LNCaP clone FGC (cell line): ENCODE measurements at regions not wholly inside any gene's neighbourhood (a gene's known extent, or its start where the extent isn't known, plus 50 kb on each side); places are given as distances from the start of the nearest gene placed in this dataset.

Source experiments
- DNase-seq: peaks from one replicate; pipeline ENCODE4 v3.0.0-alpha.2; 2011; ENCODE audit warnings: low read depth
- H3K4me3 ChIP-seq: 2 replicates; pipeline ENCODE4 v1.5.1; 2011; ENCODE audit warnings: mild to moderate bottlenecking, low read depth, low read length, control low read depth
- CTCF ChIP-seq: IDR thresholded peaks from 2 replicates; pipeline ENCODE4 v1.5.1; 2012; ENCODE audit warnings: mild to moderate bottlenecking; ENCODE audit not compliant: control insufficient read depth, insufficient read depth; ENCODE audit errors: extremely low read depth

GRCh38 chr4:153074936-153075630, 129.2 kb upstream of the TRIM2 start:
- no peak for DNase-seq
- H3K4me3 ChIP-seq: no peak overlapping the region
- no peak for TF ChIP-seq CTCF

- no peak for TF ChIP-seq CTCF
- H3K4me3 ChIP-seq: no peak overlapping the region
- DNase-seq: no peak
These were observed 128.3 kb upstream of the TRIM2 start for GRCh38 chr4:153075836-153076518.

- no peak for TF ChIP-seq CTCF
- DNase-seq: no peak
- H3K4me3 ChIP-seq: no peak overlapping the region
These were observed 127.4 kb upstream of the TRIM2 start for GRCh38 chr4:153076861-153077260.

GRCh38 chr4:153079857-153080391, 124.3 kb upstream of the TRIM2 start:
- TF ChIP-seq CTCF: no peak
- H3K4me3 ChIP-seq: no peak overlapping the region
- DNase-seq: no peak

GRCh38 chr4:153081006-153081580, 123.2 kb upstream of the TRIM2 start:
- TF ChIP-seq CTCF: no peak
- DNase-seq: no peak
- H3K4me3 ChIP-seq: no peak overlapping the region

- H3K4me3 ChIP-seq: no peak overlapping the region
- TF ChIP-seq CTCF: no peak
- no peak for DNase-seq
These were observed 122.5 kb upstream of the TRIM2 start for GRCh38 chr4:153081693-153082092.
